Activated CD8-positive, alpha-beta memory T cell treated with anti-CD3 and anti-CD28 coated beads, Interleukin-2, amount 50 U/mL, for 4 hours (primary cell): ENCODE measurements at regions not wholly inside any gene's neighbourhood (a gene's known extent, or its start where the extent isn't known, plus 50 kb on each side); places are given as distances from the start of the nearest gene placed in this dataset.
"Not testable (repeated sequence)": the region's sequence is repeated elsewhere in the genome, so short reads cannot be mapped to it uniquely, and the experiment has no call there.

Source experiments
- DNase-seq: peaks from one replicate; pipeline ENCODE4 v3.0.0-alpha.2; 2020

DNA sequence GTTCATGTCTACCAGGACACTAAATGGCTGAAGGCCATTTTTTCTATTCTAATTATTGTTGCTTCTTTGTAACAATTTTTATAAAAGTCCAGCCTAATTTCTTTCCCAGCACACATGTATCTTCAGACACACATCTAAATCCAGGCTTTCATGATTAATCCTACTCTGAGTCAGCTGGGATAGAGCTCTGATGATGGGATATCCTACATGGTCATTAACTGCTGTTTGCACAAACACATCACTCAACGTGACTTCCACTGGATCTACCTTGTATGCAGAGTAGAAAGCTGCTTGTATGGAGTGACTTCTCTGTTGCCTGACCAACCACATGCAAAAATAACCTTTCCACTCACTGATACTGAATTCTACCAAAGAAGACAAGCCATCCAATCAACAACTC lies 260.9 kb downstream of the AHR start:
- no peak for DNase-seq

GRCh38 chr7:17560516-17560915 lies 262.1 kb downstream of the AHR start:
- no peak for DNase-seq

- no peak for DNase-seq
Measured at GRCh38 chr7:17560966-17561365, 262.5 kb downstream of the AHR start.

- DNase-seq = no peak
Measured at GRCh38 chr7:17564678-17565212, 266.3 kb downstream of the AHR start.

DNA sequence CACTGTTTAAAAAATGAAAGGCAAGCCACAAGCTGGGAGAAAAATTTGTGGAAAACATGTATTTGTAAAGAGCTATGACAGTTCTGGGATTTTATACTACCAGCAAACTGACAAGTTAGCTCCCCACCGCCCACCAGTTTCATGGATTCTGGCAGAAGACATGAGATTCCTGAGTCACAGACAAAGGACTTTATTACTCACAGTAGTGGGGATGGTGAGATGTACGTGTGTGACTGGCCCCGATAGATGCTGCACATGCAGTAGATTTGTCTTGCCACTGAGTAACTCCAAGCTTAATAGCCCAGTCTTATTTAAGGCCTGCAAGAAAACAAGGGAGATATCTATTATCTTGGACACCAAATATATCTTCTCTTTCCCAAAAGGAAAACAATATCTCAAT lies 281.7 kb downstream of the AHR start:
- no peak for DNase-seq

DNA sequence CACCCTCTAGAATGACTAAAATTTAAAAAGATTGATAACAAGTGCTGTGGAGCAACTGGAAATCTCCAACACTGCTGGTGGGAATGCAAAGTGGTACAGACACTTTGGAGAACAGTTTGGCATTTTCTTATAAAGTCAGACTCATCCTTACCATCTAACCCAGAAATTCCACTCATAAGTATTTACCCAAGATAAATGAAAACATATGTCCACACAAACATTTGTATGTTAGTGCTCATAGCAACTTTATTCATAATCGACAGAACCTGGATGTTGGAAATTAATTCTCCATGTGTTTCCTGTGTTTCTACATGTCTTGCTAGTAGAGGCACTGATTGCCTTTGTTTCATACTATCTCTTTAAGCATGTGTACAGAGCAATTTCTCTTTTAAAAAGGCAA lies 282.4 kb downstream of the AHR start:
- DNase-seq = no peak

DNA sequence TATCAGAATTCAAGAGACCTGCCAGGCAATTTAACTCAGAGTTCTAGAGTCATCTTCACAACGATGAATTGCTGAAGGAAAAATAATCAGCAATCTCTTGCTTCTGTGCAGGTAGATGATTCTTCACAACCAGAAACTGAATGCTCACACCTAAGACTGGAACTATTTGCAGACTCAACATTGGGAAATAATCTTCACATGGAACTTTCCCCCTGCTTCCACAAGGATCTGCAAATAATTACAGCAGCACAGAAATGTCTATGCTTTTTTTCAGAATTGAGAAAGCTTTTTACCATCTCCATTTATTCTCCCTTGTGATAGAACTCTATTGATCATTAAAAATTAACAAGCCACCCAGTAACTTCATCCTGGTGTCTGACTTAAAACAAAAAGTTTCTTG lies 282.8 kb downstream of the AHR start:
- no peak for DNase-seq

- not testable (repeated sequence) for DNase-seq
Measured at GRCh38 chr7:17582696-17583095, 284.2 kb downstream of the AHR start.

DNA sequence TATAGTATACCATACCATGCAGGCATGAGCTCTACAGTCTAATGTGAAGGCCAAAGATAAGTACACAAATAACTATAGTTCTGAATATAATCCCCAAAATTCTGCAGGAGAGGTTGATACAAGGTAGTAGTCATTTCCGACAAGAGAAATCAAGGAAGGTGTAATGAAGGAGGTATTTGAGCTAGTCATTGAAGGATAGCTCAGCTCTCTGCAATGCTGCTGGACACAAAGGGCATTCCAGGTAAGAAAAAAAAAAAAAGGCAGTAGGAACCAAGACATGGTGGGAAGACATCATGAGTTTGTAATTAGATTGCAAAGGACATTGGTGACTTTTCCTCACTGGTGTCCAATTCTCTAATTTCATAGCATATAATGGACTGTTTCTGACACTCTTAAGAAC lies 285.3 kb downstream of the AHR start:
- DNase-seq = no peak

GRCh38 chr7:17584822-17585221 lies 286.4 kb downstream of the AHR start:
- DNase-seq = no peak

DNA sequence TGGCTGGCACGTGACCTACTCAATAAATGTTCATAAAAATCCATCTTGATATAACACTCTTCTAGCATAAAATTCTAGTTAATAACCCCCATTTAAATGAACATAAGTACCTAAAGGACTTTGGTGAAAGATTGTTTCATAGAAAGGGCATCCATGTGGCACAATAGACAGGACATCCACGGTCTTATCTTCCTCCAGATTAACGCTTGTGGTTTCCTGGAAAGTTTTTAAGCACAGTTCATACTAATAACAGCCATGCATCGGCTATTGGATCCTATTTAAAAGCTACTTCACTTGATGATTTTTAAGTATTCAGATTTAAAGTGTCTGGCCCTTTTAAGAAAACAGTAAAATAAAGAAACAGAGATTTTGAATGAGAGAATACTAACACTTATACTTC lies 288.3 kb downstream of the AHR start:
- DNase-seq = no peak

GRCh38 chr7:17588730-17589129 lies 290.3 kb downstream of the AHR start:
- no peak for DNase-seq

- no peak for DNase-seq
Measured at GRCh38 chr7:17589671-17590070, 291.2 kb downstream of the AHR start.

- no peak for DNase-seq
Measured at GRCh38 chr7:17590221-17590620, 291.8 kb downstream of the AHR start.

GRCh38 chr7:17593819-17594419 lies 295.5 kb downstream of the AHR start:
- no peak for DNase-seq

DNA sequence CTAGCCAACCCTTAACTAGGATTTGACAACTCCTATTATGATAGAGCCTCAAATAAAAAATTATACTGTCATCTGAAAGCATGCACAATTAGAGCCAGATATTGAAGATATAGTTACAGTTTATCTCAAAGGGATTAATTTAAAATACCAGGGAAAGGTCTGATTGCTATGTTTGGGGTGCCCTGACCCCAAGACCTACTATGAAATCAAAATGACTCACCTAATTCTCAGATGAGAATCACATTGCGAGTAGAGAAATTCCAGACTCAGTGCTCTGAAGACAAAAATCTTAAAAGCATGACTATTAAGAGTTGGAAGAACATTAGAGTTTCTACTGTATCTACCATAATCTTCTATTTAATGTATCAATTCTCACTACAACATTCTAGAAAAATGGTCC lies 297.1 kb downstream of the AHR start:
- no peak for DNase-seq

GRCh38 chr7:17598305-17598704 lies 299.9 kb downstream of the AHR start:
- no peak for DNase-seq

GRCh38 chr7:17598846-17599245 lies 300.4 kb downstream of the AHR start:
- DNase-seq = no peak

- DNase-seq = no peak
Measured at GRCh38 chr7:17599733-17600339, 301.4 kb downstream of the AHR start.

DNA sequence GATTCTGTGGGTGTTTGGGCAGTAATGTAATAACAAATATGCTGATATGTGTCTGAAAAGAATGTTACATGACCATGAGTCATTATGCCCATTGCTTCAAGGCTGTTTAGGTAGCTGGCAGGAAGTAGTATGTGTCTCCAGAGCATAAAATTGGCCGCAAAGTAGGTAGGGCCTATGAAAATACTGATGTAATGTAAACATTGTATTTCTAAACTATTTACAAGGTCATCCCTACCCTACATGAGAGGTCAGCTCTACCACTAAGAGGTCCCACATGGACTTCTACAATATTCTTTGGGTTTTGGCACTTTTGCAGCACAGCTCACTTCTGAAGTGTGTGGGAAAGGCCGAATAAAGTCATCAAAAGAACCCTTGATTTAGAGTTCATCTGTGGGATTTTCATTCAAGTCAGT lies 301.9 kb downstream of the AHR start:
- DNase-seq = no peak

- no peak for DNase-seq
Measured at GRCh38 chr7:17601921-17602320, 303.5 kb downstream of the AHR start.

DNA sequence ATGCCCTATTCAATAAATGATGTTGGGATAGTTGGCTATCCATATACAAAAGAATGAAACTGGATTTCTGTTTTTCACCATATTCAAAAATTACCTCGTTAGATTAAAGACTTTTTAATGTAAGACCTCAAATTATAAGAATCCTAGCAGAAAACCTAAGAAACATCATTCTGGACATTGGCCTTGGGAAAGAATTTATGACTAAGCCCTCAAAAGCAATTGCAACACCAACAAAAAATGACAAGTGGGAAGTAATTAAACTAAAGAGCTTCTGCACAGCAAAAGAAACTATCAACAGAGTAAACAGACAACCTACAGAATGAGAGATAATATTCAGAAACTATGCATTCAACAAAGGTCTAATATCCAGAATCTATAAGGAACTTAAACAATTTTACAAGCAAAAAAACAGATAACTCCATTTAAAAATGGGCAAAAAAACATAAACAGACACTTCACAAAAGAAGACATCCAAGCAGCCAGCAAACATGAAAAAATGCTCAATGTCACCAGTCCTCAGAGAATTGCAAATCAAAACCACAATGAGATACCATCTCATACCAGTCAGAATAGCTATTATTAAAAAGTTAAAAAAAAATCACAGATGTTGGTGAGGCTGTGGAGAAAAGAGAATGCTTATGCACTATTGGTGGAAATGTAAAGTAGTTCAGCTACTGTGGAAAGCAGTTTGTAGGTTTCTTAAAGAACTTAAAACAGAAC lies 309.8 kb downstream of the AHR start:
- DNase-seq = no peak

GRCh38 chr7:17611611-17612010 lies 313.2 kb downstream of the AHR start:
- DNase-seq = no peak

DNA sequence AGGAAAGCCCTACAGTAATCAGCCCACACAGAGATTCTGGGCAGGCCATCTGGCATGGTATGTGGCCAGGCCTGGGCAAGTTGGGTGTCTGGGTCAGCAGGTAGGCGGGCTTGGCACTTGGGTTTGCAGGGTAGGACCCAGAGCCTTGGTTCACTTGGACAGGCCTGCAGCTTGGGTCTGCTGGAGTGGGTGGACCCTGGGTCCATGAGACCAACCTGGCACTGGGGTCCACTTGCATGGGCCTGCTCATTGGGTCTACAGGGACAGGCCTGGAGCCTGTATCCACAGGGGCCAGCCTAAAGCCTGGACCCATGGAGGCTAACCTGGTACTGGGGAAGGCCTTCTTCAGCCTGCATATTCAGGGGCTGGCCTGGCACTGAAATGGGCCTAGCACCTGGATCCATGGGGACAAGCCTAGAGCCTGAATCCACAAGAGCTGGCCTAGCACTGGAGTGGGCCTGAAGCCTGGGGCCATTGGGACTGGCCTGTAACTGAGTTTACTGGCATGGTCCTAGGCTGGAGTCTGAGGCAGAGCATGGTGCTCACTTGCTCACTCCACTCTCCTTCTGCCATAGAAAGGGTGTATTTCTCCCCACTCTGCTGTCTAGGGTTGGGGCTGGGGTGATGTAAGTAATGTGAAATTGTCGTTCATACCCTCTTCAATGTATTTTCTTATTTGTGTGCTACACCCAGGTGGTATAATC lies 315.0 kb downstream of the AHR start:
- no peak for DNase-seq
